Hippocampal formation (tissue), 2 donors: ENCODE measurements at regions not wholly inside any gene's neighbourhood (a gene's known extent, or its start where the extent isn't known, plus 50 kb on each side); places are given as distances from the start of the nearest gene placed in this dataset.
"Not testable (repeated sequence)": the region's sequence is repeated elsewhere in the genome, so short reads cannot be mapped to it uniquely, and the experiment has no call there.

Experiments
- DNase-seq, 2 donors: peaks; one replicate each; lab custom pipeline; 2025; lab: John Stamatoyannopoulos, UW

GRCh38 chr9:100811643-100812042 lies 216.9 kb upstream of the PLPPR1 start:
- no peak for DNase-seq

GRCh38 chr9:100813871-100814270 lies 214.7 kb upstream of the PLPPR1 start:
- DNase-seq, result no peak

- no peak for DNase-seq
These were observed 208.5 kb upstream of the PLPPR1 start for GRCh38 chr9:100819980-100820379.

GRCh38 chr9:100833035-100833434 lies 195.5 kb upstream of the PLPPR1 start:
- not testable (repeated sequence) for DNase-seq

GRCh38 chr9:100838857-100839256 lies 189.7 kb upstream of the PLPPR1 start:
- DNase-seq, result no peak

- no peak for DNase-seq
These were observed 179.8 kb upstream of the PLPPR1 start for GRCh38 chr9:100848726-100849125.

GRCh38 chr9:100852088-100852487 lies 176.4 kb upstream of the PLPPR1 start:
- no peak for DNase-seq

- DNase-seq, result no peak
These were observed 172.3 kb upstream of the PLPPR1 start for GRCh38 chr9:100856238-100856637.

GRCh38 chr9:100865111-100865510 lies 163.4 kb upstream of the PLPPR1 start:
- DNase-seq, result no peak

GRCh38 chr9:100865648-100866047 lies 162.9 kb upstream of the PLPPR1 start:
- no peak for DNase-seq

GRCh38 chr9:100869326-100869725 lies 159.2 kb upstream of the PLPPR1 start:
- no peak for DNase-seq

- no peak for DNase-seq
These were observed 148.6 kb upstream of the PLPPR1 start for GRCh38 chr9:100879884-100880283.

GRCh38 chr9:100880284-100880683 lies 148.2 kb upstream of the PLPPR1 start:
- no peak for DNase-seq

GRCh38 chr9:100884518-100884917 lies 144.0 kb upstream of the PLPPR1 start:
- DNase-seq, result peak in 1 of 2 donors; percentile 10

- DNase-seq, result no peak
These were observed 138.2 kb upstream of the PLPPR1 start for GRCh38 chr9:100890321-100890720.

- DNase-seq, result no peak
These were observed 117.3 kb upstream of the PLPPR1 start for GRCh38 chr9:100911273-100911672.

GRCh38 chr9:100913257-100913656 lies 115.3 kb upstream of the PLPPR1 start:
- no peak for DNase-seq

- DNase-seq, result no peak
These were observed 114.3 kb upstream of the PLPPR1 start for GRCh38 chr9:100914266-100914665.

- DNase-seq, result peak in 1 of 2 donors; percentile 14
These were observed 109.0 kb upstream of the PLPPR1 start for GRCh38 chr9:100919506-100919905.

- no peak for DNase-seq
These were observed 102.2 kb upstream of the PLPPR1 start for GRCh38 chr9:100926366-100926765.

- no peak for DNase-seq
These were observed 100.8 kb upstream of the PLPPR1 start for GRCh38 chr9:100927763-100928162.

- no peak for DNase-seq
These were observed 94.9 kb upstream of the PLPPR1 start for GRCh38 chr9:100933656-100934055.

- no peak for DNase-seq
These were observed 91.1 kb upstream of the PLPPR1 start for GRCh38 chr9:100937382-100937781.

- DNase-seq, result no peak
These were observed 90.0 kb upstream of the PLPPR1 start for GRCh38 chr9:100938507-100938906.

- DNase-seq, result no peak
These were observed 88.9 kb upstream of the PLPPR1 start for GRCh38 chr9:100939636-100940035.
